Breast epithelium (tissue), 3 donors: ENCODE measurements at regions not wholly inside any gene's neighbourhood (a gene's known extent, or its start where the extent isn't known, plus 50 kb on each side); places are given as distances from the start of the nearest gene placed in this dataset.

Experiments used
- POLR2AphosphoS5 ChIP-seq, 3 donors: sonication (generic); formaldehyde crosslinking; IDR thresholded peaks; one replicate each; pipeline ENCODE4 v1.6.1; 2017; ENCODE audit warnings: antibody characterized with exemption in 3 of 3
- TF ChIP-seq, protein P1 (sequence below), 3 donors: fragments of 450-650 bp; IDR thresholded peaks; one replicate each; pipeline ENCODE4 v1.5.1; 2016 to 2017; ENCODE audit warnings: antibody characterized with exemption in 3 of 3, mild to moderate bottlenecking in 3 of 3, moderate library complexity in 3 of 3

DNA sequence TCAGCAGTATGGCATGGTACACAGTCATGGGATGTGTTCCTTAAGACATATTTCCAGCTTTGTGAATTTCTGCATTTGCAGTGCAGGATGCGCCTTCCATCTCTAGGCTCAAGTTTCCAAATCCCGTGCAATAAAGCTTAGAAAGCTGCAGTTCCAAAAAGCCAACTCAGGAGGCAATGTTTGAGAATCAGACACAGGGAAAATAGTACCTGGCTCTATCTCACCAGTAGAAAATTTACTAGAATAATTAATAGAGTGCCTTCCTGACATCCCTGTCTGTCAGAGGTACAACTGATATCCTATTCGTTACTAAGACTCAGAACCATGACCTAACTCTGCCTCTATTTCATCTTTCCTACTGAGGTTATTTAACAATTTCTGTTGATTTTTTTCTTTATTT is 1333.0 kb downstream of the PCDH19 start:
- no peak for TF ChIP-seq POLR2AphosphoS5 (IDR thresholded peaks at IDR 0.05)
- TF ChIP-seq, protein P1, sequence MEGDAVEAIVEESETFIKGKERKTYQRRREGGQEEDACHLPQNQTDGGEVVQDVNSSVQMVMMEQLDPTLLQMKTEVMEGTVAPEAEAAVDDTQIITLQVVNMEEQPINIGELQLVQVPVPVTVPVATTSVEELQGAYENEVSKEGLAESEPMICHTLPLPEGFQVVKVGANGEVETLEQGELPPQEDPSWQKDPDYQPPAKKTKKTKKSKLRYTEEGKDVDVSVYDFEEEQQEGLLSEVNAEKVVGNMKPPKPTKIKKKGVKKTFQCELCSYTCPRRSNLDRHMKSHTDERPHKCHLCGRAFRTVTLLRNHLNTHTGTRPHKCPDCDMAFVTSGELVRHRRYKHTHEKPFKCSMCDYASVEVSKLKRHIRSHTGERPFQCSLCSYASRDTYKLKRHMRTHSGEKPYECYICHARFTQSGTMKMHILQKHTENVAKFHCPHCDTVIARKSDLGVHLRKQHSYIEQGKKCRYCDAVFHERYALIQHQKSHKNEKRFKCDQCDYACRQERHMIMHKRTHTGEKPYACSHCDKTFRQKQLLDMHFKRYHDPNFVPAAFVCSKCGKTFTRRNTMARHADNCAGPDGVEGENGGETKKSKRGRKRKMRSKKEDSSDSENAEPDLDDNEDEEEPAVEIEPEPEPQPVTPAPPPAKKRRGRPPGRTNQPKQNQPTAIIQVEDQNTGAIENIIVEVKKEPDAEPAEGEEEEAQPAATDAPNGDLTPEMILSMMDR (IDR thresholded peaks at IDR 0.05): no peak
